ENCODE measurements at regions not wholly inside any gene's neighbourhood (a gene's known extent, or its start where the extent isn't known, plus 50 kb on each side); places are given as distances from the start of the nearest gene placed in this dataset.
A peak's percentile ranks its signal among the peaks of the same experiment; 100 is the strongest.
"Not testable (repeated sequence)": the region's sequence is repeated elsewhere in the genome, so short reads cannot be mapped to it uniquely, and the experiment has no call there.

GRCh38 chr3:82587174-82587573, 825.7 kb upstream of the GBE1 start:
- FAIRE-seq (no peak), DNase-seq (ENCODE audit: low read depth, low spot score) (no peak)
- Histone ChIP-seq H3K9ac (ENCODE audit: control insufficient read depth, extremely low read depth, insufficient read depth, low read length) (no peak overlapping the region), H3K79me2 (ENCODE audit: control insufficient read depth, insufficient read depth, low read length) (no peaks in the 10 kb centered on the region), H3K36me3 (ENCODE audit: control insufficient read depth in 2 of 2, extremely low read depth in 1 of 2, insufficient read depth in 2 of 2, low read length in 2 of 2) (no peaks in the 10 kb centered on the region), H3K27me3 (ENCODE audit: control insufficient read depth, extremely low read depth, insufficient read depth, low read length) (no peaks in the 10 kb centered on the region), H3K27ac (ENCODE audit: control insufficient read depth, insufficient read depth, low read length) (no peak overlapping the region), H3K9me1 (ENCODE audit: control insufficient read depth, extremely low read depth, insufficient read depth, low read length) (no peaks in the 10 kb centered on the region), H2AFZ (ENCODE audit: control insufficient read depth, low read length) (no peak overlapping the region), H3K4me2 (ENCODE audit: control insufficient read depth, extremely low read depth, insufficient read depth, low read depth, low read length) (no peak overlapping the region), H3K9me3 (ENCODE audit: control insufficient read depth, low read depth, low read length) (no peaks in the 10 kb centered on the region), H4K20me1 (ENCODE audit: control insufficient read depth, extremely low read depth, insufficient read depth, low read length) (no peaks in the 10 kb centered on the region), H3K4me3 (ENCODE audit: control insufficient read depth in 2 of 3, extremely low read depth in 1 of 3, insufficient read depth in 2 of 3, low read depth in 1 of 3, low read length in 3 of 3) (no peak overlapping the region), H3K4me1 (ENCODE audit: control insufficient read depth, extremely low read depth, insufficient read depth, low read length) (no peaks in the 10 kb centered on the region)
- dilution Hi-C loops (cut with MboI; ENCODE audit: extremely low pct_ligation_motif_present, low sequenced_read_pairs): no loop called here
- TF ChIP-seq EZH2 (IDR thresholded peaks at IDR 0.05; ENCODE audit: low read length) (no peak), CTCF (optimal IDR thresholded peaks at IDR 0.05 in 1 of 3, IDR thresholded peaks at IDR 0.05 in 1 of 3, conservative IDR thresholded peaks at IDR 0.05 in 1 of 3; ENCODE audit: extremely low read depth in 1 of 3, insufficient read depth in 2 of 3, low read length in 3 of 3) (no peak)

- Histone ChIP-seq H3K4me2 (ENCODE audit: control insufficient read depth, extremely low read depth, insufficient read depth, low read depth, low read length) (no peak overlapping the region), H3K9me1 (ENCODE audit: control insufficient read depth, extremely low read depth, insufficient read depth, low read length) (no peaks in the 10 kb centered on the region), H3K4me1 (ENCODE audit: control insufficient read depth, extremely low read depth, insufficient read depth, low read length) (no peaks in the 10 kb centered on the region), H3K4me3 (ENCODE audit: control insufficient read depth in 2 of 3, extremely low read depth in 1 of 3, insufficient read depth in 2 of 3, low read depth in 1 of 3, low read length in 3 of 3) (no peak overlapping the region), H2AFZ (ENCODE audit: control insufficient read depth, low read length) (no peak overlapping the region), H3K27ac (ENCODE audit: control insufficient read depth, insufficient read depth, low read length) (no peak overlapping the region), H3K36me3 (ENCODE audit: control insufficient read depth in 2 of 2, extremely low read depth in 1 of 2, insufficient read depth in 2 of 2, low read length in 2 of 2) (no peaks in the 10 kb centered on the region), H3K9ac (ENCODE audit: control insufficient read depth, extremely low read depth, insufficient read depth, low read length) (no peak overlapping the region), H3K27me3 (ENCODE audit: control insufficient read depth, extremely low read depth, insufficient read depth, low read length) (no peaks in the 10 kb centered on the region), H3K9me3 (ENCODE audit: control insufficient read depth, low read depth, low read length) (no peaks in the 10 kb centered on the region), H3K79me2 (ENCODE audit: control insufficient read depth, insufficient read depth, low read length) (no peaks in the 10 kb centered on the region), H4K20me1 (ENCODE audit: control insufficient read depth, extremely low read depth, insufficient read depth, low read length) (no peaks in the 10 kb centered on the region)
- no peak for TF ChIP-seq EZH2 (IDR thresholded peaks at IDR 0.05; ENCODE audit: low read length)
- TF ChIP-seq CTCF (optimal IDR thresholded peaks at IDR 0.05 in 1 of 3, IDR thresholded peaks at IDR 0.05 in 1 of 3, conservative IDR thresholded peaks at IDR 0.05 in 1 of 3; ENCODE audit: extremely low read depth in 1 of 3, insufficient read depth in 2 of 3, low read length in 3 of 3): no peak
- dilution Hi-C loops (cut with MboI; ENCODE audit: extremely low pct_ligation_motif_present, low sequenced_read_pairs): no loop called here
- FAIRE-seq (no peak), DNase-seq (ENCODE audit: low read depth, low spot score) (no peak)
Measured at GRCh38 chr3:82586414-82586813, 825.0 kb upstream of the GBE1 start.

- H3K27me3 ChIP-seq (ENCODE audit: control insufficient read depth, extremely low read depth, insufficient read depth, low read length); H3K36me3 ChIP-seq (ENCODE audit: control insufficient read depth in 2 of 2, extremely low read depth in 1 of 2, insufficient read depth in 2 of 2, low read length in 2 of 2); H2AFZ ChIP-seq (ENCODE audit: control insufficient read depth, low read length); H3K4me3 ChIP-seq (ENCODE audit: control insufficient read depth in 2 of 3, extremely low read depth in 1 of 3, insufficient read depth in 2 of 3, low read depth in 1 of 3, low read length in 3 of 3); H3K9ac ChIP-seq (ENCODE audit: control insufficient read depth, extremely low read depth, insufficient read depth, low read length); dilution Hi-C loops (cut with MboI; ENCODE audit: extremely low pct_ligation_motif_present, low sequenced_read_pairs); H3K9me1 ChIP-seq (ENCODE audit: control insufficient read depth, extremely low read depth, insufficient read depth, low read length); H3K79me2 ChIP-seq (ENCODE audit: control insufficient read depth, insufficient read depth, low read length); H3K27ac ChIP-seq (ENCODE audit: control insufficient read depth, insufficient read depth, low read length); H3K4me2 ChIP-seq (ENCODE audit: control insufficient read depth, extremely low read depth, insufficient read depth, low read depth, low read length); H3K4me1 ChIP-seq (ENCODE audit: control insufficient read depth, extremely low read depth, insufficient read depth, low read length); FAIRE-seq; H3K9me3 ChIP-seq (ENCODE audit: control insufficient read depth, low read depth, low read length); DNase-seq (ENCODE audit: low read depth, low spot score); H4K20me1 ChIP-seq (ENCODE audit: control insufficient read depth, extremely low read depth, insufficient read depth, low read length): not testable (repeated sequence)
Measured at GRCh38 chr3:82586002-82586401, 824.6 kb upstream of the GBE1 start.

- H3K4me3 ChIP-seq (ENCODE audit: control insufficient read depth in 2 of 3, extremely low read depth in 1 of 3, insufficient read depth in 2 of 3, low read depth in 1 of 3, low read length in 3 of 3); H4K20me1 ChIP-seq (ENCODE audit: control insufficient read depth, extremely low read depth, insufficient read depth, low read length); H3K9me3 ChIP-seq (ENCODE audit: control insufficient read depth, low read depth, low read length); H2AFZ ChIP-seq (ENCODE audit: control insufficient read depth, low read length); H3K9me1 ChIP-seq (ENCODE audit: control insufficient read depth, extremely low read depth, insufficient read depth, low read length); H3K4me1 ChIP-seq (ENCODE audit: control insufficient read depth, extremely low read depth, insufficient read depth, low read length); H3K4me2 ChIP-seq (ENCODE audit: control insufficient read depth, extremely low read depth, insufficient read depth, low read depth, low read length); H3K27me3 ChIP-seq (ENCODE audit: control insufficient read depth, extremely low read depth, insufficient read depth, low read length); H3K79me2 ChIP-seq (ENCODE audit: control insufficient read depth, insufficient read depth, low read length); DNase-seq (ENCODE audit: low read depth, low spot score); H3K36me3 ChIP-seq (ENCODE audit: control insufficient read depth in 2 of 2, extremely low read depth in 1 of 2, insufficient read depth in 2 of 2, low read length in 2 of 2); H3K9ac ChIP-seq (ENCODE audit: control insufficient read depth, extremely low read depth, insufficient read depth, low read length); H3K27ac ChIP-seq (ENCODE audit: control insufficient read depth, insufficient read depth, low read length); dilution Hi-C loops (cut with MboI; ENCODE audit: extremely low pct_ligation_motif_present, low sequenced_read_pairs): not testable (repeated sequence)
- peak; percentile 85 for FAIRE-seq
Measured at GRCh38 chr3:82585591-82585990, 824.1 kb upstream of the GBE1 start.

All from keratinocyte (primary cell).